HepG2 (cell line): ENCODE measurements at regions not wholly inside any gene's neighbourhood (a gene's known extent, or its start where the extent isn't known, plus 50 kb on each side); places are given as distances from the start of the nearest gene placed in this dataset.

Experiments
- AGO1 ChIP-seq: fragments of 200-400 bp; formaldehyde crosslinking; IDR thresholded peaks from 2 replicates; pipeline ENCODE4 v1.6.1; 2017; ENCODE audit warnings: mild to moderate bottlenecking, low read depth, low read length, moderate library complexity; ENCODE audit not compliant: poor library complexity, severe bottlenecking
- HMG20A ChIP-seq: IDR thresholded peaks from 2 replicates; pipeline ENCODE4 v1.6.1; 2016; ENCODE audit warnings: borderline replicate concordance
- IRF2 ChIP-seq: IDR thresholded peaks from 2 replicates; pipeline ENCODE4 v1.6.1; 2018; ENCODE audit warnings: missing genetic modification reagents, missing compliant biosample characterization
- MTA1 ChIP-seq: sonication (generic); formaldehyde crosslinking; IDR thresholded peaks from 2 replicates; pipeline ENCODE4 v1.4.0; 2020; ENCODE audit warnings: missing genetic modification reagents, mild to moderate bottlenecking, borderline replicate concordance
- NFIB ChIP-seq: sonication (generic); formaldehyde crosslinking; IDR thresholded peaks from 2 replicates; pipeline ENCODE4 v1.9.0; 2021; ENCODE audit warnings: missing genetic modification reagents, mild to moderate bottlenecking, borderline replicate concordance
- NFYC ChIP-seq: IDR thresholded peaks from 2 replicates; pipeline ENCODE4 v1.6.1; 2016; ENCODE audit warnings: missing genetic modification reagents, missing compliant biosample characterization
- NR3C1 ChIP-seq: sonication (generic); formaldehyde crosslinking; IDR thresholded peaks from 2 replicates; pipeline ENCODE4 v1.4.0; 2020; ENCODE audit warnings: missing genetic modification reagents
- PHF8 ChIP-seq: sonication (generic); formaldehyde crosslinking; IDR thresholded peaks from 2 replicates; pipeline ENCODE4 v1.5.0; 2020; ENCODE audit warnings: missing genetic modification reagents
- PRDM10 ChIP-seq: sonication (generic); formaldehyde crosslinking; IDR thresholded peaks from 2 replicates; pipeline ENCODE4 v1.4.0; 2020; ENCODE audit warnings: low read depth, missing genetic modification reagents
- ZNF10 ChIP-seq: sonication (generic); formaldehyde crosslinking; IDR thresholded peaks from 2 replicates; pipeline ENCODE4 v1.4.0; 2020; ENCODE audit warnings: mild to moderate bottlenecking, low read depth, missing genetic modification reagents, borderline replicate concordance
- ZNF138 ChIP-seq: sonication (generic); formaldehyde crosslinking; IDR thresholded peaks from 2 replicates; pipeline ENCODE4 v1.5.0; 2020; ENCODE audit warnings: mild to moderate bottlenecking, low read depth, missing genetic modification reagents
- TF ChIP-seq, protein P1 (sequence below): sonication (generic); formaldehyde crosslinking; IDR thresholded peaks from 2 replicates; pipeline ENCODE4 v1.4.0; 2020; ENCODE audit warnings: mild to moderate bottlenecking, missing genetic modification reagents
- TF ChIP-seq, protein P2 (sequence below): sonication (generic); formaldehyde crosslinking; IDR thresholded peaks from 2 replicates; pipeline ENCODE4 v1.4.0; 2020; ENCODE audit warnings: missing genetic modification reagents; ENCODE audit errors: not compliant biosample characterization

DNA sequence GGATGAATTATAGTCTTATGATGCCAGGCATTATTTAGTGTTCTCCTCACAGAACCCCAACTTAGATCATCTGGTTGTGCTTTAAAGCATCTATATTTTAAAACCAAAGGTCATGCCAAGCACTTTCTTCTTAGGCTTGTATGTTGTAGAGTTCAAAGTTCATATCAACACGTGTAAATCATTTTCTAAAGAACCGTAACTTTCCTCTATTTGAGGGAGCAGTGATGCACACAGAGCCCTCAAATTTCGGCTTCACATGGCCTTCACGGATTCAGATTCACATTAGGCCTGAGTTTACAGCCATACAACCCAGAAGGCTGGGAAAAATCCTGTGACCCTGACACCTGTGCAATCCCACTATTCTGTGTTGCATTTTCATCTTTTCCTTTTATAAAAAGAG lies 52.1 kb upstream of the SEC16B start (continued):
- TF ChIP-seq, protein P1, sequence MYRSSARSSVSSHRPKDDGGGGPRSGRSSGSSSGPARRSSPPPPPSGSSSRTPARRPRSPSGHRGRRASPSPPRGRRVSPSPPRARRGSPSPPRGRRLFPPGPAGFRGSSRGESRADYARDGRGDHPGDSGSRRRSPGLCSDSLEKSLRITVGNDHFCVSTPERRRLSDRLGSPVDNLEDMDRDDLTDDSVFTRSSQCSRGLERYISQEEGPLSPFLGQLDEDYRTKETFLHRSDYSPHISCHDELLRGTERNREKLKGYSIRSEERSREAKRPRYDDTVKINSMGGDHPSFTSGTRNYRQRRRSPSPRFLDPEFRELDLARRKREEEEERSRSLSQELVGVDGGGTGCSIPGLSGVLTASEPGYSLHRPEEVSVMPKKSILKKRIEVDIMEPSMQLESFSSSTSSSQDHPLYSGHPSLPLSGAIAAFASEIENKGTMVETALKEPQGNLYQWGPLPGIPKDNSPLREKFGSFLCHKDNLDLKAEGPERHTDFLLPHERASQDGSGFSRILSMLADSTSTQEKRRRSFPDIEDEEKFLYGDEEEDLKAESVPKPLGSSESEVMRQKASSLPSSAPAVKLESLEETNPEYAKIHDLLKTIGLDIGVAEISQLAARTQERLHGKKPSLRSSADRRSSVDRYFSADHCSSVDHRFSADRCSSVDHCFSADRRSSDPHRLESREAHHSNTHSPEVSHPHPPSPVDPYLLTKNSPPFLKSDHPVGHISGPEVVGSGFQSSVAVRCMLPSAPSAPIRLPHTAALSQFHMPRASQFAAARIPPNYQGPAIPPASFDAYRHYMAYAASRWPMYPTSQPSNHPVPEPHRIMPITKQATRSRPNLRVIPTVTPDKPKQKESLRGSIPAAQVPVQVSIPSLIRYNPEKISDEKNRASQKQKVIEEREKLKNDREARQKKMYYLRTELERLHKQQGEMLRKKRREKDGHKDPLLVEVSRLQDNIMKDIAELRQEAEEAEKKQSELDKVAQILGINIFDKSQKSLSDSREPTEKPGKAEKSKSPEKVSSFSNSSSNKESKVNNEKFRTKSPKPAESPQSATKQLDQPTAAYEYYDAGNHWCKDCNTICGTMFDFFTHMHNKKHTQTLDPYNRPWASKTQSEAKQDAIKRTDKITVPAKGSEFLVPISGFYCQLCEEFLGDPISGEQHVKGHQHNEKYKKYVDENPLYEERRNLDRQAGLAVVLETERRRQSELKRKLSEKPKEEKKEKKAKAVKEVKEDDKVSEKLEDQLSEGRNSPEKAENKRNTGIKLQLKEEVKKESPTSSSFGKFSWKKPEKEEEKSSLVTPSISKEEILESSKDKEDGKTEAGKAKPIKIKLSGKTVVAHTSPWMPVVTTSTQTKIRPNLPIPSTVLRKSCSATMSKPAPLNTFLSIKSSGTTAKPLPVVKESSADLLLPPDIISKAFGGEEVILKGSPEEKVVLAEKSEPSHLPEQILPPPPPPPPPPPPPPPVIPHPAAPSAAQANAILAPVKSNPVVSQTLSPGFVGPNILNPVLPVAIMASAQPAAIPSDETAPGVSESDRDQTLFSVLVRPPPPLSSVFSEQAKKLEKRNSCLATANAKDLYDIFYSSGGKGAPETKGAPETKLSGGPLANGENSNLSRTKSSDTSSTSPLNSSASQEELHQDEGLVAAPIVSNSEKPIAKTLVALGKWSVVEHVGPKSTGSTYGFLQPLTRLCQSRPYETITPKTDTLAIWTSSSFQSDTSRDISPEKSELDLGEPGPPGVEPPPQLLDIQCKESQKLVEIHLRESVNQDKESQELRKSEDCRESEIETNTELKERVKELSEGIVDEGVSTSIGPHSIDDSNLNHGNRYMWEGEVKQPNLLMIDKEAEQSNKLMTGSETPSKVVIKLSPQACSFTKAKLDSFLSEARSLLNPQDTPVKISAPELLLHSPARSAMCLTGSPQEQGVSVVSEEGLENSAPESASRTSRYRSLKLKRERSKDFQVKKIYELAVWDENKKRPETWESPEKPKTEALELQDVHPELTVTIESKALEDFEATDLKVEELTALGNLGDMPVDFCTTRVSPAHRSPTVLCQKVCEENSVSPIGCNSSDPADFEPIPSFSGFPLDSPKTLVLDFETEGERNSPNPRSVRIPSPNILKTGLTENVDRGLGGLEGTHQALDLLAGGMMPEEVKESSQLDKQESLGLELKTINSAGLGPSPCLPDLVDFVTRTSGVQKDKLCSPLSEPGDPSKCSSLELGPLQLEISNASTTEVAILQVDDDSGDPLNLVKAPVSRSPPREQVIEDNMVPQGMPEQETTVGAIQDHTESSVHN (CRISPR knock-in tag) = no peak
- no peak for TF ChIP-seq ZNF10 (CRISPR knock-in tag)
- TF ChIP-seq, protein P2, sequence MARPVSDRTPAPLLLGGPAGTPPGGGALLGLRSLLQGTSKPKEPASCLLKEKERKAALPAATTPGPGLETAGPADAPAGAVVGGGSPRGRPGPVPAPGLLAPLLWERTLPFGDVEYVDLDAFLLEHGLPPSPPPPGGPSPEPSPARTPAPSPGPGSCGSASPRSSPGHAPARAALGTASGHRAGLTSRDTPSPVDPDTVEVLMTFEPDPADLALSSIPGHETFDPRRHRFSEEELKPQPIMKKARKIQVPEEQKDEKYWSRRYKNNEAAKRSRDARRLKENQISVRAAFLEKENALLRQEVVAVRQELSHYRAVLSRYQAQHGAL (CRISPR knock-in tag) = no peak
- no peak for TF ChIP-seq MTA1 (CRISPR knock-in tag)
- TF ChIP-seq ZNF138 (CRISPR knock-in tag) = no peak
- TF ChIP-seq NFIB (CRISPR knock-in tag) = no peak
- peak; percentile 27; the same call in 1 of the 2 replicates for TF ChIP-seq IRF2
- no peak for TF ChIP-seq NFYC (CRISPR knock-in tag)
- TF ChIP-seq PRDM10 (CRISPR knock-in tag) = no peak
- TF ChIP-seq HMG20A (CRISPR knock-in tag) = 0 out of 2 replicates have a peak, but pooled peaks have one; percentile 40
- TF ChIP-seq AGO1 = no peak
- TF ChIP-seq PHF8 = no peak
- TF ChIP-seq NR3C1 = no peak
